GM21737 (cell line): ENCODE measurements at regions not wholly inside any gene's neighbourhood (a gene's known extent, or its start where the extent isn't known, plus 50 kb on each side); places are given as distances from the start of the nearest gene placed in this dataset.

Experiments
- ATAC-seq: cut with Tn5 transposase; IDR thresholded peaks from one replicate; pipeline ENCODE4 v1.9.1; 2021; ENCODE audit warnings: mild to moderate bottlenecking, moderate library complexity; ENCODE audit not compliant: unreplicated experiment

GRCh38 chr12:34340534-34341361 is 318.5 kb downstream of the ALG10 start:
- ATAC-seq, result no peak

GRCh38 chr12:34341362-34341733 is 319.1 kb downstream of the ALG10 start:
- ATAC-seq, result no peak

GRCh38 chr12:34342048-34342447 is 319.8 kb downstream of the ALG10 start:
- no peak for ATAC-seq

- no peak for ATAC-seq
These were observed 321.0 kb downstream of the ALG10 start for GRCh38 chr12:34343345-34343744.

- no peak for ATAC-seq
These were observed 321.5 kb downstream of the ALG10 start for GRCh38 chr12:34343766-34344165.

- no peak for ATAC-seq
These were observed 322.7 kb downstream of the ALG10 start for GRCh38 chr12:34344851-34345522.

GRCh38 chr12:34345801-34346200 is 323.5 kb downstream of the ALG10 start:
- no peak for ATAC-seq

- ATAC-seq, result no peak
These were observed 324.2 kb downstream of the ALG10 start for GRCh38 chr12:34346372-34347034.

GRCh38 chr12:34347367-34347766 is 325.1 kb downstream of the ALG10 start:
- no peak for ATAC-seq

GRCh38 chr12:34348064-34348463 is 325.8 kb downstream of the ALG10 start:
- ATAC-seq, result no peak

- no peak for ATAC-seq
These were observed 326.8 kb downstream of the ALG10 start for GRCh38 chr12:34348836-34349672.

GRCh38 chr12:34349673-34349961 is 327.3 kb downstream of the ALG10 start:
- no peak for ATAC-seq

GRCh38 chr12:34350092-34351041 is 328.1 kb downstream of the ALG10 start:
- no peak for ATAC-seq

- no peak for ATAC-seq
These were observed 329.8 kb downstream of the ALG10 start for GRCh38 chr12:34352098-34352497.

- ATAC-seq, result no peak
These were observed 332.2 kb downstream of the ALG10 start for GRCh38 chr12:34354239-34355200.

GRCh38 chr12:34356233-34356987 is 334.1 kb downstream of the ALG10 start:
- no peak for ATAC-seq

- ATAC-seq, result no peak
These were observed 335.5 kb downstream of the ALG10 start for GRCh38 chr12:34357791-34358190.

GRCh38 chr12:34358198-34358597 is 335.9 kb downstream of the ALG10 start:
- no peak for ATAC-seq
